SK-N-SH (cell line): ENCODE measurements at regions not wholly inside any gene's neighbourhood (a gene's known extent, or its start where the extent isn't known, plus 50 kb on each side); places are given as distances from the start of the nearest gene placed in this dataset.

Source experiments
- CTCF ChIA-PET: fragments of 300-600, 350-600 bp; formaldehyde crosslinking; extraction: SDS; loops from one replicate; lab custom pipeline; 2021; lab: Yijun Ruan, JAX
- POLR2A ChIA-PET: fragments of 350-600 bp; sonication (Branson Sonifier 250); formaldehyde crosslinking; extraction: SDS; loops from one replicate; lab custom pipeline; 2020; ENCODE audit warnings: antibody characterized with exemption, inconsistent platforms; lab: Yijun Ruan, JAX
- DNase-seq: peaks from one replicate; pipeline ENCODE4 v3.0.0; 2012
- H2AFZ ChIP-seq: fragments of 200-600 bp; sonication (generic); 2 replicates; pipeline ENCODE4 v1.8.1; 2016; ENCODE audit warnings: antibody characterized with exemption, mild to moderate bottlenecking, low read depth
- H3F3A ChIP-seq: fragments of 200-600 bp; sonication (generic); replicated peaks from 2 replicates; pipeline ENCODE3; 2016; ENCODE audit warnings: antibody characterized with exemption, mild to moderate bottlenecking; ENCODE audit not compliant: insufficient read depth
- H3K27ac ChIP-seq, 2 experiments: fragments of 200-500 bp in 1 of 2; fragments of 200-600 bp in 1 of 2; sonication (Bioruptor generic) in 1 of 2; sonication (generic), shearing (Covaris generic) in 1 of 2; 2 replicates each; pipeline versions ENCODE4 v1.5.1 to v1.6.1; 2014 to 2016; ENCODE audit warnings: low read depth in 2 of 2, inconsistent platforms in 1 of 2, low read length in 1 of 2, mild to moderate bottlenecking in 1 of 2, mixed read lengths in 1 of 2
- H3K27me3 ChIP-seq: fragments of 200-600 bp; sonication (generic), shearing (Covaris generic); 2 replicates; pipeline ENCODE4 v1.6.1; 2016; ENCODE audit warnings: mixed run types; ENCODE audit not compliant: insufficient read depth
- H3K36me3 ChIP-seq, 2 experiments: fragments of 200-500 bp in 1 of 2; fragments of 200-600 bp in 1 of 2; sonication (Bioruptor generic) in 1 of 2; sonication (generic) in 1 of 2; replicated peaks in 1 of 2; 2 replicates each; pipeline versions ENCODE3 to v1.5.1; 2014 to 2016; ENCODE audit warnings: low read length in 1 of 2, mild to moderate bottlenecking in 1 of 2; ENCODE audit not compliant: insufficient read depth in 2 of 2, control insufficient read depth in 1 of 2
- H3K4me1 ChIP-seq, 2 experiments: fragments of 200-500 bp in 1 of 2; fragments of 200-600 bp in 1 of 2; sonication (Bioruptor generic) in 1 of 2; sonication (generic), shearing (Covaris generic) in 1 of 2; 2 replicates each; pipeline versions ENCODE4 v1.5.1 to v1.6.1; 2014 to 2016; ENCODE audit warnings: low read depth in 1 of 2, low read length in 1 of 2, mixed run types in 1 of 2; ENCODE audit not compliant: insufficient read depth in 2 of 2, control insufficient read depth in 1 of 2
- H3K4me2 ChIP-seq: fragments of 200-600 bp; sonication (generic), shearing (Covaris generic); 2 replicates; pipeline ENCODE4 v1.6.1; 2017; ENCODE audit warnings: mixed run types
- H3K4me3 ChIP-seq, 2 experiments: fragments of 200-500 bp in 1 of 2; fragments of 200-600 bp in 1 of 2; sonication (Bioruptor generic) in 1 of 2; sonication (generic), shearing (Covaris generic) in 1 of 2; 2 replicates each; pipeline versions ENCODE4 v1.5.1 to v1.8.1; 2014 to 2016; ENCODE audit warnings: low read depth in 2 of 2, inconsistent platforms in 1 of 2, low read length in 1 of 2, mild to moderate bottlenecking in 1 of 2, mixed read lengths in 1 of 2, moderate library complexity in 1 of 2
- H3K79me2 ChIP-seq: fragments of 200-600 bp; sonication (generic); 2 replicates; pipeline ENCODE4 v1.8.1; 2017; ENCODE audit warnings: mild to moderate bottlenecking; ENCODE audit not compliant: insufficient read depth
- H3K9ac ChIP-seq: fragments of 200-600 bp; sonication (generic); 2 replicates; pipeline ENCODE4 v1.6.1; 2017; ENCODE audit warnings: mixed run types
- H3K9me2 ChIP-seq: fragments of 200-600 bp; sonication (generic); 2 replicates; pipeline ENCODE4 v1.6.1; 2017; ENCODE audit warnings: mixed run types
- H3K9me3 ChIP-seq: fragments of 200-600 bp; sonication (generic); 2 replicates; pipeline ENCODE4 v1.6.1; 2017; ENCODE audit warnings: mixed run types, mild to moderate bottlenecking, moderate library complexity
- H4K20me1 ChIP-seq: fragments of 200-600 bp; sonication (generic); 2 replicates; pipeline ENCODE4 v1.6.1; 2017; ENCODE audit warnings: mild to moderate bottlenecking, mixed run types; ENCODE audit not compliant: insufficient read depth
- ELF1 ChIP-seq: IDR thresholded peaks from 2 replicates; pipeline ENCODE4 v1.4.0; 2012
- EP300 ChIP-seq, 2 experiments: IDR thresholded peaks; 2 replicates each; pipeline versions ENCODE4 v1.4.0 to v1.6.1; 2012; ENCODE audit warnings: borderline replicate concordance in 1 of 2, low read depth in 1 of 2, low read length in 1 of 2
- MEF2A ChIP-seq: IDR thresholded peaks from 2 replicates; pipeline ENCODE4 v1.4.0; 2012; ENCODE audit warnings: low read depth, borderline replicate concordance
- NFIC ChIP-seq: IDR thresholded peaks from 2 replicates; pipeline ENCODE4 v1.4.0; 2012; ENCODE audit warnings: borderline replicate concordance
- NRF1 ChIP-seq: IDR thresholded peaks from 2 replicates; pipeline ENCODE4 v1.6.1; 2012; ENCODE audit warnings: low read depth, mild to moderate bottlenecking, low read length
- RFX5 ChIP-seq: IDR thresholded peaks from 2 replicates; pipeline ENCODE4 v1.6.1; 2012; ENCODE audit warnings: mild to moderate bottlenecking, improper control_type of control experiment, low read length
- TAF1 ChIP-seq: IDR thresholded peaks from 2 replicates; pipeline ENCODE4 v1.6.1; 2012; ENCODE audit warnings: low read depth, mild to moderate bottlenecking, low read length, moderate library complexity, borderline replicate concordance
- WGBS: methylation state at CpG from one replicate; pipeline ENCODE4 v1.1.6; 2017; ENCODE audit warnings: low lambda C conversion rate; 5-methylcytosine and 5-hydroxymethylcytosine counted together
- TF ChIP-seq, protein P1 (sequence below): fragments of 200-600 bp; sonication (generic); IDR thresholded peaks from 2 replicates; pipeline ENCODE4 v1.6.1; 2017; ENCODE audit warnings: antibody characterized with exemption, mild to moderate bottlenecking, moderate library complexity
- TF ChIP-seq, protein P2 (sequence below): IDR thresholded peaks from 2 replicates; pipeline ENCODE4 v1.4.0; 2012; ENCODE audit warnings: low read depth, borderline replicate concordance
- TF ChIP-seq, protein P3 (sequence below): fragments of 150-350 bp; IDR thresholded peaks from 2 replicates; pipeline ENCODE4 v1.6.1; 2017; ENCODE audit warnings: antibody characterized with exemption, low read length, low read depth, borderline replicate concordance
- TF ChIP-seq, protein P4 (sequence below): IDR thresholded peaks from 2 replicates; pipeline ENCODE4 v1.4.0; 2012; ENCODE audit warnings: low read depth

DNA sequence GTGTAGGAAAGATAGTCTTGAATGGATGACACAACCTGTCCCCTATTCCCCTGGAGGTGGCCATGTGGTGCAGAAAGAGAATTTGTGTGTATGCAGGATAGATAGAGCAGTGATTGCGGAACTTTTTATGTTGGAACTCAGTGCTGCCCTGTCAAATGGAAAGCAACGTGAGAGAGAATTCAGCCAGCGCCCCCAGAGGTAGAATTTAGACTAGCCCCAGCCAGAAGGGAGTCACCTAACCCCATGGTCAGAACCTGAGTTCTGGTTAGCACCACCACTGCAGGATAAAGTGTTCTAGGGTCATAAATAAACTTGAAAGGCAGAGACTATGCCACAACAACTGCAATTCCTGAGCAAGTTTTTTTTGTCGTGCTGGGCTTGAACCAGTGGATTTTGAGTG, 152.9 kb upstream of the GRIA4 start:
- H3K4me1 ChIP-seq: no peaks in the 10 kb centered on the region
- H3K36me3 ChIP-seq: no peaks in the 10 kb centered on the region
- H3K27me3 ChIP-seq: no peaks in the 10 kb centered on the region
- no peak for DNase-seq
- no peak for TF ChIP-seq ELF1
- TF ChIP-seq, protein P1, sequence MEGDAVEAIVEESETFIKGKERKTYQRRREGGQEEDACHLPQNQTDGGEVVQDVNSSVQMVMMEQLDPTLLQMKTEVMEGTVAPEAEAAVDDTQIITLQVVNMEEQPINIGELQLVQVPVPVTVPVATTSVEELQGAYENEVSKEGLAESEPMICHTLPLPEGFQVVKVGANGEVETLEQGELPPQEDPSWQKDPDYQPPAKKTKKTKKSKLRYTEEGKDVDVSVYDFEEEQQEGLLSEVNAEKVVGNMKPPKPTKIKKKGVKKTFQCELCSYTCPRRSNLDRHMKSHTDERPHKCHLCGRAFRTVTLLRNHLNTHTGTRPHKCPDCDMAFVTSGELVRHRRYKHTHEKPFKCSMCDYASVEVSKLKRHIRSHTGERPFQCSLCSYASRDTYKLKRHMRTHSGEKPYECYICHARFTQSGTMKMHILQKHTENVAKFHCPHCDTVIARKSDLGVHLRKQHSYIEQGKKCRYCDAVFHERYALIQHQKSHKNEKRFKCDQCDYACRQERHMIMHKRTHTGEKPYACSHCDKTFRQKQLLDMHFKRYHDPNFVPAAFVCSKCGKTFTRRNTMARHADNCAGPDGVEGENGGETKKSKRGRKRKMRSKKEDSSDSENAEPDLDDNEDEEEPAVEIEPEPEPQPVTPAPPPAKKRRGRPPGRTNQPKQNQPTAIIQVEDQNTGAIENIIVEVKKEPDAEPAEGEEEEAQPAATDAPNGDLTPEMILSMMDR: peak; percentile 41
- TF ChIP-seq, all 33 proteins: peak for 1
- Histone ChIP-seq H2AFZ (no peak overlapping the region), H3F3A (no peaks in the 10 kb centered on the region), H3K4me2 (no peak overlapping the region), H4K20me1 (no peaks in the 10 kb centered on the region), H3K27ac (no peak overlapping the region), H3K9me2 (0 out of 2 replicates have a peak, but pooled peaks cover 3% of the 10 kb centered on the region), H3K4me3 (no peak overlapping the region), H3K9ac (no peak overlapping the region), H3K9me3 (no peaks in the 10 kb centered on the region), H3K79me2 (no peaks in the 10 kb centered on the region)
- ChIA-PET CTCF (interaction anchor here (1.2 to 1.9 kb wide), 2 partner anchors 9 to 12 kb away, joined by 3 to 4 read pairs; no protein-coding TSS in a partner anchor), POLR2A (no interaction called here)
- 49% methylated on average over 4 of the region's 4 CpGs for WGBS

DNA sequence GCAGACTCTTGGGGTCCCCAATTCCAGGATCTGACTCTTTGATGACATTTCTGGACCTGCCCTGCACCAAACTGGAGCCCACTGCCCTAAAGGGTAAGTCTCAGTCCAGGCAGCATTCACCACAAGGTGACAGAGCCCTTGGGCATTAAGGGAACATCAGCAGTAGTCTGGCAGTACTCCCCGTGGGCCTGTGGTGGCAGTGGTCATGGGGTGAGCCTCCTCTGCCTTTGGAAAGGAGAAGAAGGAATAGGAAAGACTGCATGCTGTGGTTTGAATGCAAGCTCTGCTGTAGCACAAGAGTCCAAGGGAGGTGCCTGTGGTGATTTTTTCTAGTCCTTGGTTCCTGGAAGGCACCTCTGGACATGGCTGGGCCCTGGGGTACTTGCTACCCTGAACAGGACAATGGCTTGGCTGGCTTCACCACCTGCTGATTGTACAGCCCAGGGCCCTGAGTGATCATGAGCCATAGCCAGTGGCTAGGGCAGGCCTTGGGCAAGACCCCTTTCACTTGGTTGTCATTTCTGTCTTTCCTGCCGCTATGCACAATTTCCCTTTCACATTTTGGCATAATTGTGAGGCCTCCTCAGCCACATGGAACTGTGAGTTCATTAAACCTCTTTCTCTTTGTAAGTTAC, 160.7 kb upstream of the GRIA4 start:
- Histone ChIP-seq H3K27ac (no peak overlapping the region), H3F3A (peaks cover 3% of the 10 kb centered on the region), H2AFZ (no peak overlapping the region), H3K79me2 (no peaks in the 10 kb centered on the region), H4K20me1 (no peaks in the 10 kb centered on the region), H3K4me2 (no peak overlapping the region), H3K9me2 (no peaks in the 10 kb centered on the region), H3K36me3 (no peaks in the 10 kb centered on the region), H3K4me1 (no peaks in the 10 kb centered on the region), H3K27me3 (no peaks in the 10 kb centered on the region), H3K9me3 (no peaks in the 10 kb centered on the region), H3K4me3 (no peak overlapping the region), H3K9ac (no peak overlapping the region)
- no peak for TF ChIP-seq TAF1
- TF ChIP-seq, protein P2, sequence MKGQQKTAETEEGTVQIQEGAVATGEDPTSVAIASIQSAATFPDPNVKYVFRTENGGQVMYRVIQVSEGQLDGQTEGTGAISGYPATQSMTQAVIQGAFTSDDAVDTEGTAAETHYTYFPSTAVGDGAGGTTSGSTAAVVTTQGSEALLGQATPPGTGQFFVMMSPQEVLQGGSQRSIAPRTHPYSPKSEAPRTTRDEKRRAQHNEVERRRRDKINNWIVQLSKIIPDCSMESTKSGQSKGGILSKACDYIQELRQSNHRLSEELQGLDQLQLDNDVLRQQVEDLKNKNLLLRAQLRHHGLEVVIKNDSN: no peak
- TF ChIP-seq, protein P3, sequence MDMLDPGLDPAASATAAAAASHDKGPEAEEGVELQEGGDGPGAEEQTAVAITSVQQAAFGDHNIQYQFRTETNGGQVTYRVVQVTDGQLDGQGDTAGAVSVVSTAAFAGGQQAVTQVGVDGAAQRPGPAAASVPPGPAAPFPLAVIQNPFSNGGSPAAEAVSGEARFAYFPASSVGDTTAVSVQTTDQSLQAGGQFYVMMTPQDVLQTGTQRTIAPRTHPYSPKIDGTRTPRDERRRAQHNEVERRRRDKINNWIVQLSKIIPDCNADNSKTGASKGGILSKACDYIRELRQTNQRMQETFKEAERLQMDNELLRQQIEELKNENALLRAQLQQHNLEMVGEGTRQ: no peak
- no peak for TF ChIP-seq MEF2A
- TF ChIP-seq, protein P4, sequence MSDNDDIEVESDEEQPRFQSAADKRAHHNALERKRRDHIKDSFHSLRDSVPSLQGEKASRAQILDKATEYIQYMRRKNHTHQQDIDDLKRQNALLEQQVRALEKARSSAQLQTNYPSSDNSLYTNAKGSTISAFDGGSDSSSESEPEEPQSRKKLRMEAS: no peak
- no peak for TF ChIP-seq NFIC
- no peak for TF ChIP-seq RFX5
- no peak for TF ChIP-seq EP300 (IDR thresholded peaks at IDR 0.05; ENCODE audit: borderline replicate concordance in 1 of 2, low read depth in 1 of 2, low read length in 1 of 2)
- no peak for TF ChIP-seq NRF1
- TF ChIP-seq ELF1: no peak
- ChIA-PET CTCF (no interaction called here), POLR2A (no interaction called here)
- WGBS: 19% methylated on average over 2 of the region's 2 CpGs
- no peak for DNase-seq
